GM19025 (cell line): ENCODE measurements at regions not wholly inside any gene's neighbourhood (a gene's known extent, or its start where the extent isn't known, plus 50 kb on each side); places are given as distances from the start of the nearest gene placed in this dataset.

ENCODE experiments used
- ATAC-seq: cut with Tn5 transposase; IDR thresholded peaks from one replicate; pipeline ENCODE4 v1.9.1; 2021; ENCODE audit warnings: mild to moderate bottlenecking, low read depth, moderate library complexity; ENCODE audit not compliant: unreplicated experiment

- ATAC-seq, result no peak
Measured at GRCh38 chr3:59698091-59698490, 648.3 kb upstream of the CFAP20DC start.

GRCh38 chr3:59696783-59697182, 647.0 kb upstream of the CFAP20DC start:
- no peak for ATAC-seq

GRCh38 chr3:59695860-59696259, 646.0 kb upstream of the CFAP20DC start:
- ATAC-seq, result no peak

GRCh38 chr3:59692117-59692516, 642.3 kb upstream of the CFAP20DC start:
- no peak for ATAC-seq

- no peak for ATAC-seq
Measured at GRCh38 chr3:59690886-59691285, 641.1 kb upstream of the CFAP20DC start.

GRCh38 chr3:59688636-59689035, 638.8 kb upstream of the CFAP20DC start:
- ATAC-seq, result no peak

- ATAC-seq, result no peak
Measured at GRCh38 chr3:59685432-59685831, 635.6 kb upstream of the CFAP20DC start.

- no peak for ATAC-seq
Measured at GRCh38 chr3:59684766-59685165, 634.9 kb upstream of the CFAP20DC start.

- ATAC-seq, result no peak
Measured at GRCh38 chr3:59680919-59681318, 631.1 kb upstream of the CFAP20DC start.

GRCh38 chr3:59677747-59678702, 628.2 kb upstream of the CFAP20DC start:
- ATAC-seq, result no peak

GRCh38 chr3:59675495-59675894, 625.7 kb upstream of the CFAP20DC start:
- no peak for ATAC-seq

- no peak for ATAC-seq
Measured at GRCh38 chr3:59663076-59663850, 613.4 kb upstream of the CFAP20DC start.

- ATAC-seq, result no peak
Measured at GRCh38 chr3:59660852-59661625, 611.2 kb upstream of the CFAP20DC start.

GRCh38 chr3:59660376-59660775, 610.6 kb upstream of the CFAP20DC start:
- no peak for ATAC-seq

GRCh38 chr3:59659755-59660154, 609.9 kb upstream of the CFAP20DC start:
- no peak for ATAC-seq

GRCh38 chr3:59658866-59659265, 609.0 kb upstream of the CFAP20DC start:
- no peak for ATAC-seq

GRCh38 chr3:59658274-59658673, 608.4 kb upstream of the CFAP20DC start:
- no peak for ATAC-seq

- no peak for ATAC-seq
Measured at GRCh38 chr3:59655418-59656015, 605.7 kb upstream of the CFAP20DC start.

GRCh38 chr3:59654480-59655417, 604.9 kb upstream of the CFAP20DC start:
- ATAC-seq, result no peak
